HG03342 (cell line): ENCODE measurements at regions not wholly inside any gene's neighbourhood (a gene's known extent, or its start where the extent isn't known, plus 50 kb on each side); places are given as distances from the start of the nearest gene placed in this dataset.
A peak's percentile ranks its signal among the peaks of the same experiment; 100 is the strongest.

ENCODE experiments used
- ATAC-seq: cut with Tn5 transposase; IDR thresholded peaks from one replicate; pipeline ENCODE4 v1.9.1; 2021; ENCODE audit warnings: mild to moderate bottlenecking, moderate library complexity; ENCODE audit not compliant: unreplicated experiment

GRCh38 chr13:77838271-77838670 lies 80.4 kb downstream of the EDNRB start:
- ATAC-seq, result no peak

- no peak for ATAC-seq
Measured at GRCh38 chr13:77836423-77836822, 82.2 kb downstream of the EDNRB start.

GRCh38 chr13:77833331-77833863 lies 85.2 kb downstream of the EDNRB start:
- no peak for ATAC-seq

- no peak for ATAC-seq
Measured at GRCh38 chr13:77832339-77833100, 86.1 kb downstream of the EDNRB start.

GRCh38 chr13:77831866-77832265 lies 86.8 kb downstream of the EDNRB start:
- no peak for ATAC-seq

- no peak for ATAC-seq
Measured at GRCh38 chr13:77829963-77830362, 88.7 kb downstream of the EDNRB start.

- ATAC-seq, result no peak
Measured at GRCh38 chr13:77828799-77829198, 89.8 kb downstream of the EDNRB start.

- no peak for ATAC-seq
Measured at GRCh38 chr13:77827332-77827731, 91.3 kb downstream of the EDNRB start.

- peak; percentile 66 for ATAC-seq
Measured at GRCh38 chr13:77820431-77821149, 98.0 kb downstream of the EDNRB start.

- ATAC-seq, result no peak
Measured at GRCh38 chr13:77817521-77817920, 101.1 kb downstream of the EDNRB start.

- ATAC-seq, result no peak
Measured at GRCh38 chr13:77815330-77815729, 103.3 kb downstream of the EDNRB start.
